Activated naive CD4-positive, alpha-beta T cell treated with anti-CD3 and anti-CD28 coated beads for 36 hours (primary cell): ENCODE measurements at regions not wholly inside any gene's neighbourhood (a gene's known extent, or its start where the extent isn't known, plus 50 kb on each side); places are given as distances from the start of the nearest gene placed in this dataset.

Experiments
- CTCF ChIA-PET: fragments of 350-600 bp; sonication (Branson Sonifier 250); formaldehyde crosslinking; loops from one replicate; lab custom pipeline; 2021; ENCODE audit warnings: antibody characterized with exemption; lab: Charles Lee
- DNase-seq: peaks from one replicate; pipeline ENCODE4 v3.0.0-alpha.2; 2020
- H3K27ac Mint-ChIP-seq: one replicate; pipeline ENCODE4 v1.8.0; 2021; ENCODE audit warnings: mild to moderate bottlenecking, mixed read lengths
- H3K27me3 Mint-ChIP-seq: one replicate; pipeline ENCODE4 v1.8.0; 2021; ENCODE audit warnings: low read depth, mixed read lengths
- H3K36me3 Mint-ChIP-seq: one replicate; pipeline ENCODE4 v1.8.0; 2021; ENCODE audit warnings: low read depth, mixed read lengths
- H3K4me1 Mint-ChIP-seq: one replicate; pipeline ENCODE4 v1.8.0; 2021; ENCODE audit warnings: low read depth, mixed read lengths
- H3K4me3 Mint-ChIP-seq: one replicate; pipeline ENCODE4 v1.8.0; 2021; ENCODE audit warnings: mild to moderate bottlenecking, moderate library complexity, mixed read lengths
- H3K9me3 Mint-ChIP-seq: one replicate; pipeline ENCODE4 v1.8.0; 2021; ENCODE audit warnings: mixed read lengths
- intact Hi-C: fragments of 100-400 bp; cut with micrococcal nuclease; formaldehyde crosslinking; loops from one replicate; pipeline ENCODE4 v1.15.1; 2023

DNA sequence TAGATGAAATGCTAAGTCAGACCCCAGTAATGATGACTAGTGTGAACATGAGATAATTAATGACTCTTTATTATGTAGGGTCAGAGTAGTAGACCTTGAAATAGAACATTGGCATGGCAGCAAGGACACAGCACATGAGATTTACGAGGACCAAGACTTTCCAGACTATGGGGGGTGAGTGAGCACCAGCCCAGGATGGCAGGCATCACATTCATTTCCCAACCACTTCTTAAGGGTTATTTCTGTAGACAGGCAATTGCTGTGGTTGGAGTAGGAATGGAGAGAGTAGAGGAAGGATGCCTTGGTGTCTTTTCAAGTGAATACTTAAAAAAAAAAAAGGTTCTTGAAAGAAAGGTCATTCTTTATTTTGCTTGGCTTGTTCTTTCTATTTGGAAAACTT is 189.4 kb upstream of the DYRK2 start:
- intact Hi-C loops, result no loop called here
- CTCF ChIA-PET, result no interaction called here
- Mint-ChIP-seq H3K4me3 (no peak overlapping the region), H3K4me1 (no peaks in the 10 kb centered on the region), H3K36me3 (no peaks in the 10 kb centered on the region), H3K27me3 (peaks cover 2% of the 10 kb centered on the region), H3K9me3 (no peaks in the 10 kb centered on the region), H3K27ac (no peak overlapping the region)
- no peak for DNase-seq

- CTCF ChIA-PET, result no interaction called here
- H3K27ac Mint-ChIP-seq, result no peak overlapping the region
- no peaks in the 10 kb centered on the region for H3K36me3 Mint-ChIP-seq
- peaks cover 2% of the 10 kb centered on the region for H3K27me3 Mint-ChIP-seq
- H3K9me3 Mint-ChIP-seq, result no peaks in the 10 kb centered on the region
- DNase-seq, result no peak
- H3K4me1 Mint-ChIP-seq, result no peaks in the 10 kb centered on the region
- no peak overlapping the region for H3K4me3 Mint-ChIP-seq
- intact Hi-C loops, result no loop called here
Measured at GRCh38 chr12:67459578-67459977, 189.0 kb upstream of the DYRK2 start.

- Mint-ChIP-seq H3K4me3 (no peak overlapping the region), H3K9me3 (no peaks in the 10 kb centered on the region), H3K36me3 (no peaks in the 10 kb centered on the region), H3K27ac (no peak overlapping the region), H3K4me1 (no peaks in the 10 kb centered on the region), H3K27me3 (peaks cover 2% of the 10 kb centered on the region)
- intact Hi-C loops, result no loop called here
- CTCF ChIA-PET, result no interaction called here
- DNase-seq, result no peak
Measured at GRCh38 chr12:67460388-67460787, 188.2 kb upstream of the DYRK2 start.

GRCh38 chr12:67468549-67469245 is 179.8 kb upstream of the DYRK2 start:
- H3K27me3 Mint-ChIP-seq, result no peaks in the 10 kb centered on the region
- CTCF ChIA-PET, result no interaction called here

DNA sequence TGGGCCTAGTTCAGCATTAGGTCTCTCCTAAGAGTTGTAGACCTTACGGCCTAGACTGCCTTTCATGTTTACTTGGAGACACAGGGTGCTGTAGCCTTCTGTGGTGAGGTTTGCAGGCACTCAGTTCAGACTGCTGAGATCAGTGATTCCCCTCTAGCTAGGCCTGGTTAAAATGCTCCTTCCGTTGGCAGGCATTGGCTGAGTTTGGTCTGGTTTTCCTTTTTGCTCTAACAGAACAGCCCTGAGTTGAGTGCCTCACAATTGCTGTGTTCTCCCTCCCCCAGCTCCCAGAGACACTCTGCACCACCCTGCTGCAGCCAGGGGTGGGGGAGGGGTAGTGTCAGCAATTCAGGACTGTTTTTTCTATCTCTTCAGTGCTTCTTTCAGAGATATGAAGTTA is 178.9 kb upstream of the DYRK2 start:
- CTCF ChIA-PET, result no interaction called here
- intact Hi-C loops, result no loop called here
- Mint-ChIP-seq H3K27me3 (no peaks in the 10 kb centered on the region), H3K27ac (no peak overlapping the region), H3K4me3 (no peak overlapping the region), H3K4me1 (peaks cover 8% of the 10 kb centered on the region), H3K9me3 (peaks cover 13% of the 10 kb centered on the region), H3K36me3 (peaks cover 4% of the 10 kb centered on the region)
- DNase-seq, result no peak

More at GRCh38 chr12:67468549-67469245, 179.8 kb upstream of the DYRK2 start:
- Mint-ChIP-seq H3K27ac (no peak overlapping the region), H3K9me3 (peaks cover 13% of the 10 kb centered on the region), H3K4me3 (no peak overlapping the region), H3K36me3 (peaks cover 4% of the 10 kb centered on the region), H3K4me1 (peaks cover 6% of the 10 kb centered on the region)
- DNase-seq, result no peak
- intact Hi-C loops, result no loop called here

- Mint-ChIP-seq H3K9me3 (peaks cover 8% of the 10 kb centered on the region), H3K4me3 (no peak overlapping the region), H3K27me3 (no peaks in the 10 kb centered on the region), H3K27ac (no peak overlapping the region), H3K4me1 (peaks cover 14% of the 10 kb centered on the region), H3K36me3 (peaks cover 4% of the 10 kb centered on the region)
- intact Hi-C loops, result no loop called here
- DNase-seq, result no peak
- CTCF ChIA-PET, result no interaction called here
Measured at GRCh38 chr12:67471810-67472209, 176.7 kb upstream of the DYRK2 start.

DNA sequence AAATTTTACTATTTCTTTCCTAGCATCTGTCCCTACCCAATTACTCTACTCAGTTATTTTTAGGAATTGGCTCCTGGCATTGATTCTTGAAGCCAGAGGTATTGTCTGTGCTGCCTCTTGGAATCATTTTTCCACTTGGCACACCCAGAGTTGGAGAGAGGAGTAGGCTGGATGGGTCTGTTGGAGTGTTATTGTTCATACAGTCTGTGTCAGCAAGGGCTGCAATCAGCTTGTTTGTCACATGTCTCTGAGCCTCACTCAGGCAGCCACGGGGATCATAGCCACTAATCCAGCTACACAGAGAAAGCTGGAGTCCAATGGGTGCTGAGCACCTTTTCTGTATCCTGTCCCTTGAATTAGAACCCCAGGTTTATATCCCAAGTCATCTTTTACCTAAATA is 176.0 kb upstream of the DYRK2 start:
- Mint-ChIP-seq H3K36me3 (peaks cover under 1% of the 10 kb centered on the region), H3K4me1 (peaks cover 14% of the 10 kb centered on the region), H3K27me3 (no peaks in the 10 kb centered on the region), H3K9me3 (peaks cover 3% of the 10 kb centered on the region), H3K27ac (no peak overlapping the region), H3K4me3 (no peak overlapping the region)
- CTCF ChIA-PET, result interaction anchor here (0.5 to 0.7 kb wide), 3 partner anchors 9 to 684 kb away, joined by 3 read pairs; no protein-coding TSS in a partner anchor
- intact Hi-C loops, result no loop called here
- no peak for DNase-seq

- H3K36me3 Mint-ChIP-seq, result no peaks in the 10 kb centered on the region
- no peaks in the 10 kb centered on the region for H3K27me3 Mint-ChIP-seq
- no peak overlapping the region for H3K27ac Mint-ChIP-seq
- DNase-seq, result no peak
- no peaks in the 10 kb centered on the region for H3K9me3 Mint-ChIP-seq
- peaks cover 9% of the 10 kb centered on the region for H3K4me1 Mint-ChIP-seq
- intact Hi-C loops, result no loop called here
- no peak overlapping the region for H3K4me3 Mint-ChIP-seq
- CTCF ChIA-PET, result no interaction called here
Measured at GRCh38 chr12:67474934-67475620, 173.5 kb upstream of the DYRK2 start.

DNA sequence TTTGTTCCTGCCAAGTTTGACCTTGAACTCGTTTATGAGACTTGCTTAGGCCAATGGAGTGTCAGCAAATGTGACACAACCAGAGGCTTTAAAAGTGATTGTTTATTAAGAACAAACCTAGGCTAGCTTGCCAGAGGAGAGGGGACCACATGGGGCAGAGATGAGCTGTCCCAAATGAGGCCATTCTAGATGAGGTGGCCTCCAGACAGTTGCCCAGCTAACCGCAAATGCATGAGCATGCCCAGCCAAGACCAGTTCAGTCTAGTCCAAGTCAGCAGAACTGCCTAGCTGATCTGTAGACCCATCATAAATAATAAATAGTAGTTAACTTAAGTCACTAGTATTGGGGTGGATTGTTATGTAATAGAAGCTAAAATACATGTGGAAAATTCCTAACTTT is 172.8 kb upstream of the DYRK2 start:
- peaks cover 8% of the 10 kb centered on the region for H3K4me1 Mint-ChIP-seq
- CTCF ChIA-PET, result no interaction called here
- no peaks in the 10 kb centered on the region for H3K9me3 Mint-ChIP-seq
- H3K27ac Mint-ChIP-seq, result no peak overlapping the region
- intact Hi-C loops, result no loop called here
- no peak for DNase-seq
- no peak overlapping the region for H3K4me3 Mint-ChIP-seq
- H3K36me3 Mint-ChIP-seq, result no peaks in the 10 kb centered on the region
- H3K27me3 Mint-ChIP-seq, result no peaks in the 10 kb centered on the region

GRCh38 chr12:67477681-67478265 is 170.8 kb upstream of the DYRK2 start:
- no peaks in the 10 kb centered on the region for H3K27me3 Mint-ChIP-seq
- no peaks in the 10 kb centered on the region for H3K36me3 Mint-ChIP-seq
- DNase-seq, result no peak
- no peak overlapping the region for H3K27ac Mint-ChIP-seq
- CTCF ChIA-PET, result interaction anchor here (0.5 to 1.0 kb wide), 2 partner anchors 27 to 32 kb away, joined by 4 read pairs; no protein-coding TSS in a partner anchor
- H3K9me3 Mint-ChIP-seq, result no peaks in the 10 kb centered on the region
- peaks cover 14% of the 10 kb centered on the region for H3K4me1 Mint-ChIP-seq
- intact Hi-C loops, result no loop called here
- no peak overlapping the region for H3K4me3 Mint-ChIP-seq

DNA sequence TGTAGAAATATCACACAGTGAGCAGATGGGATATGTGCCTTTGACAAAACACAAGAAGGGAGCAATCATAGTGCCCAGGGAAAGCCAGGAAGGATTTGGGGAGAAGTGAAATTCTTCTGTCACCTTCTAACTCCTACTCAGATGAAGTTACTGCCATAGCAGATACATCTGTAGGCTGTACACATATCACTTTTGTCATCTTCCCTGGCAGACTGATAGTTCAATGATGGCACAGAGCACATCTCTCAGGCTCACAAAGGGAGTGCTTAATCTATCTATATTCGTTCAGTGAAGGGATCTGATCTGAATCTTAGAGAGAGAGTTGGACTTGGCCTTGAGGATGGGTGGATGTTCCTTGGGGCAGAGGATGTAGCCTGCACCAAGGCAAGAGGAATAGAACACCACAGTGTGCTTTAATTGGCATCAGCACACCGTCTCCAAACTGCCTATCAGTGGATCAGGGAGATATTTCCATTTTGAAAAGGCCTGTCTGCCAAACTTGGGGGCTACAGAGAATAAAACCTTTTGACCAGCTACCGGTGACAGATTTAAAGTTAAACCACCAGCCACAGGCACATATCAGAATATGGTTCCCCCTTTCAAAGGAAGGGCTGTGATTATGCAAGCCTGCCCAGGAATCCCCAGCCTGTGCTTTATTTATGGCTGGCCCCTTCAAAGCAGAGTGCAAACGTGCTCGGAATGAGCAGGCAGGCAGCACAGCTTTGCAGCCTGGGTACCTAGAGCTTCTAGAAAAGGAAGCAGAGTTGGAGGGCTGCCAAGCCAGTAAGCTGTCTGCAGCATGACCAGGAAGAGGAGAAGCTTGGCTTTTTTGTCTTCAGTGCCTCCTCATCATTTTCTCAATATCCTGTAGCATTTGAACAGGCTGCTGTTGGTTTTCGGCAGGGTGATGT is 165.5 kb upstream of the DYRK2 start:
- Mint-ChIP-seq H3K4me1 (peaks cover 40% of the 10 kb centered on the region), H3K27me3 (no peaks in the 10 kb centered on the region), H3K4me3 (no peak overlapping the region), H3K36me3 (no peaks in the 10 kb centered on the region), H3K9me3 (peaks cover 10% of the 10 kb centered on the region), H3K27ac (no peak overlapping the region)
- DNase-seq, result peak; percentile 95
- intact Hi-C loops, result loop anchor here (1.0 to 5.0 kb wide), 10 partner anchors 31 to 321 kb away; partner anchors contain the start of gene CAND1
- CTCF ChIA-PET, result interaction anchor here (0.6 to 1.5 kb wide), 5 partner anchors 39 to 322 kb away, joined by 3 to 5 read pairs (median 3); no protein-coding TSS in a partner anchor
